Renal cortex interstitium (tissue), 11 donors: ENCODE measurements at regions not wholly inside any gene's neighbourhood (a gene's known extent, or its start where the extent isn't known, plus 50 kb on each side); places are given as distances from the start of the nearest gene placed in this dataset.
A peak's percentile ranks its signal among the peaks of the same experiment; 100 is the strongest.

Source experiments
- DNase-seq, 11 donors: peaks; one replicate each; pipeline ENCODE4 v3.0.0-alpha.2; 2013; ENCODE audit warnings: low read depth in 9 of 11, low spot score in 4 of 11; ENCODE audit errors: extremely low read depth in 1 of 11

GRCh38 chr5:74288448-74289108, 351.9 kb downstream of the ENC1 start:
- no peak for DNase-seq

GRCh38 chr5:74288038-74288437, 352.5 kb downstream of the ENC1 start:
- no peak for DNase-seq

GRCh38 chr5:74286734-74287695, 353.5 kb downstream of the ENC1 start:
- DNase-seq, result no peak

GRCh38 chr5:74285675-74286280, 354.8 kb downstream of the ENC1 start:
- DNase-seq, result no peak

GRCh38 chr5:74282490-74282889, 358.0 kb downstream of the ENC1 start:
- DNase-seq, result no peak

- no peak for DNase-seq
Measured at GRCh38 chr5:74281166-74281565, 359.4 kb downstream of the ENC1 start.

GRCh38 chr5:74280306-74280705, 360.2 kb downstream of the ENC1 start:
- DNase-seq, result no peak

GRCh38 chr5:74279244-74279643, 361.3 kb downstream of the ENC1 start:
- DNase-seq, result no peak

- no peak for DNase-seq
Measured at GRCh38 chr5:74277418-74277817, 363.1 kb downstream of the ENC1 start.

GRCh38 chr5:74275171-74275992, 365.1 kb downstream of the ENC1 start:
- DNase-seq, result peak in 5 of 11 donors; percentile 54 to 75 (median 68)

GRCh38 chr5:74274326-74274725, 366.2 kb downstream of the ENC1 start:
- DNase-seq, result no peak

- DNase-seq, result peak in 1 of 11 donors; percentile 39
Measured at GRCh38 chr5:74272831-74273451, 367.6 kb downstream of the ENC1 start.

- DNase-seq, result peak in 3 of 11 donors; percentile 55 to 71 (median 71)
Measured at GRCh38 chr5:74272024-74272775, 368.3 kb downstream of the ENC1 start.

GRCh38 chr5:74268297-74268696, 372.2 kb downstream of the ENC1 start:
- DNase-seq, result no peak

- no peak for DNase-seq
Measured at GRCh38 chr5:74266836-74267235, 373.7 kb downstream of the ENC1 start.

- DNase-seq, result no peak
Measured at GRCh38 chr5:74266132-74266531, 374.4 kb downstream of the ENC1 start.

- no peak for DNase-seq
Measured at GRCh38 chr5:74262544-74263207, 377.9 kb downstream of the ENC1 start.
